ENCODE measurements at regions not wholly inside any gene's neighbourhood (a gene's known extent, or its start where the extent isn't known, plus 50 kb on each side); places are given as distances from the start of the nearest gene placed in this dataset.

- no peaks in the 10 kb centered on the region for H3K27me3 Mint-ChIP-seq (ENCODE audit: insufficient read depth, low read depth, poor library complexity)
- Histone ChIP-seq H3F3A (replicated peaks; ENCODE audit: low read depth) (no peaks in the 10 kb centered on the region), H3K4me1 (ENCODE audit: insufficient read depth) (no peaks in the 10 kb centered on the region), H3K36me3 (ENCODE audit: insufficient read depth) (peaks cover 13% of the 10 kb centered on the region; the same call in 1 of the 2 replicates), H3K4me2 (no peak overlapping the region), H2AFZ (no peak overlapping the region), H3K79me2 (replicated peaks; ENCODE audit: insufficient read depth) (no peaks in the 10 kb centered on the region), H3K9me2 (ENCODE audit: insufficient read depth) (0 out of 2 replicates have a peak, but pooled peaks cover 5% of the 10 kb centered on the region), H3K4me3 (no peak overlapping the region), H3K27ac (ENCODE audit: low read depth) (no peak overlapping the region), H3K27me3 (ENCODE audit: insufficient read depth) (no peaks in the 10 kb centered on the region), H4K20me1 (replicated peaks; ENCODE audit: insufficient read depth) (no peaks in the 10 kb centered on the region)
- H3K4me3 Mint-ChIP-seq = no peak overlapping the region
- no peaks in the 10 kb centered on the region for H3K4me1 Mint-ChIP-seq
- DNase-seq (ENCODE audit: low spot score) = no peak
- peaks cover 79% of the 10 kb centered on the region for H3K9me3 Mint-ChIP-seq
- H3K36me3 Mint-ChIP-seq (ENCODE audit: low read depth) = peaks cover 54% of the 10 kb centered on the region
- no peak overlapping the region for H3K27ac Mint-ChIP-seq
- no peak for ATAC-seq
- no peak for TF ChIP-seq ZNF114 (CRISPR knock-in tag; IDR thresholded peaks at IDR 0.05)
- no peak for TF ChIP-seq REST (IDR thresholded peaks at IDR 0.05; ENCODE audit: unreplicated experiment)
- no peak for TF ChIP-seq EZH2 (IDR thresholded peaks at IDR 0.05; ENCODE audit: low read depth, unreplicated experiment)
- TF ChIP-seq POLR2AphosphoS5 (IDR thresholded peaks at IDR 0.05; ENCODE audit: low read depth) = no peak
- TF ChIP-seq CREB1 (CRISPR knock-in tag; IDR thresholded peaks at IDR 0.05; ENCODE audit: low read depth) = no peak
- no peak for TF ChIP-seq ZNF462 (CRISPR knock-in tag; IDR thresholded peaks at IDR 0.05)
- no peak for TF ChIP-seq ETS1 (IDR thresholded peaks at IDR 0.05)
- no peak for TF ChIP-seq NANOG (IDR thresholded peaks at IDR 0.05; ENCODE audit: borderline replicate concordance)
- TF ChIP-seq CTCF (conservative IDR thresholded peaks at IDR 0.05; ENCODE audit: low read depth in 2 of 2) = no peak
- TF ChIP-seq ZNF331 (CRISPR knock-in tag; IDR thresholded peaks at IDR 0.05; ENCODE audit: low read depth) = no peak
- TF ChIP-seq STAT1 (IDR thresholded peaks at IDR 0.05; ENCODE audit: unreplicated experiment) = no peak
- no peak for TF ChIP-seq JUNB (IDR thresholded peaks at IDR 0.05; ENCODE audit: unreplicated experiment)
- no peak for TF ChIP-seq EZH2phosphoT487 (IDR thresholded peaks at IDR 0.05; ENCODE audit: unreplicated experiment)
Observed at GRCh38 chr14:45785240-45785639, 532.2 kb upstream of the MIS18BP1 start.

Measured in GM23338 (cell line).